IPS-20b (cell line): ENCODE measurements at regions not wholly inside any gene's neighbourhood (a gene's known extent, or its start where the extent isn't known, plus 50 kb on each side); places are given as distances from the start of the nearest gene placed in this dataset.

Experiments used
- H3K27ac ChIP-seq: one replicate; pipeline ENCODE4 v1.5.1; 2013; ENCODE audit warnings: low read length
- H3K27me3 ChIP-seq: 2 replicates; pipeline ENCODE4 v1.6.1; 2013; ENCODE audit warnings: mild to moderate bottlenecking, low read length, inconsistent platforms; ENCODE audit not compliant: insufficient read depth
- H3K36me3 ChIP-seq: 2 replicates; pipeline ENCODE4 v1.6.1; 2013; ENCODE audit warnings: low read depth, mild to moderate bottlenecking, inconsistent platforms, low read length, moderate library complexity; ENCODE audit not compliant: insufficient read depth
- H3K4me1 ChIP-seq: 2 replicates; pipeline ENCODE4 v1.6.1; 2013; ENCODE audit warnings: mild to moderate bottlenecking, control low read depth, inconsistent platforms, low read length, moderate library complexity; ENCODE audit not compliant: insufficient read depth
- H3K4me3 ChIP-seq: 2 replicates; pipeline ENCODE4 v1.5.1; 2013; ENCODE audit warnings: mild to moderate bottlenecking, low read length, inconsistent platforms
- H3K9ac ChIP-seq: 2 replicates; pipeline ENCODE4 v1.6.1; 2013; ENCODE audit warnings: low read depth, mild to moderate bottlenecking, inconsistent platforms, low read length, moderate library complexity
- H3K9me3 ChIP-seq: 2 replicates; pipeline ENCODE4 v1.6.1; 2013; ENCODE audit warnings: mild to moderate bottlenecking, low read depth, low read length, inconsistent platforms; ENCODE audit not compliant: insufficient read depth

DNA sequence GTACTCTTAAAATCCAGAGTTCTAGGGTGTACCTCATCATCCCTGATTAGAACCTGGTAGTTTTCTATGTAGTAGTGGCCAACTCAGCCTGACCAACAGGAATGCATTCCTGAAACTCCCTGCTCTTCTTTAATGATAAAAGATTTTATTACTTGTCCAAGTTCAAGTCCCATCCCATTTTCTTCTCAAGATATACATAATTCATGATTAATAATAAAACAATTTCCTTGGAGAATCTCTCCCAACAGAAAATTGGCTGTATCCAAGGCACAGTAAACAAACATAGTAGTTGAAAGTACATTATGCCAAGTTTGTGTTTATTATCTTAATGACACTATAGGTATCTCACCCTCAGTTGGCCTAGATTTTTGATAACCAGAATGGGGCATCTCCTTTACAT, 714.1 kb upstream of the ADAMTS5 start:
- H3K4me1 ChIP-seq, result no peaks in the 10 kb centered on the region
- no peaks in the 10 kb centered on the region for H3K36me3 ChIP-seq
- no peaks in the 10 kb centered on the region for H3K9me3 ChIP-seq
- no peak overlapping the region for H3K4me3 ChIP-seq
- no peak overlapping the region for H3K9ac ChIP-seq
- H3K27ac ChIP-seq, result no peak overlapping the region
- no peaks in the 10 kb centered on the region for H3K27me3 ChIP-seq

DNA sequence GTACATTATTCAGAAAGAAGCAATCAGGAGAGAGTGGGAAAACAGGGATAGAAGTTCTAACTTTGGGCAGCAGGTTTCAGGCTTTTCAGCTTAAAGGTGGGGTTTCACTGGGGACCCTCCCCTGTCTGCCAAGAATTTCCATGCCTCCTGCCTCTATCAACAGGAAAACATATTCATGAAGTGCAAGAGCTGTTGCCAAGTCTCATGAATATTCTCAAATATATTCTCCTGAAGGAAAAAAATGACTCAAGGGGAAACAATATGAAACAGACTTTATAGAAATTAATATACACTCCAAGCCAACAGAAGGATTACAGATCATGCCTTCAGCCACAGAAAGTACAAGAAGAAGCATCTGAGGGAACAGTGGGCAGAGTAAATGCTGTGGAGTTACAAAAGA, 713.3 kb upstream of the ADAMTS5 start:
- Histone ChIP-seq H3K36me3 (no peaks in the 10 kb centered on the region), H3K4me3 (no peak overlapping the region), H3K9me3 (no peaks in the 10 kb centered on the region), H3K4me1 (no peaks in the 10 kb centered on the region), H3K9ac (no peak overlapping the region), H3K27me3 (no peaks in the 10 kb centered on the region), H3K27ac (no peak overlapping the region)

DNA sequence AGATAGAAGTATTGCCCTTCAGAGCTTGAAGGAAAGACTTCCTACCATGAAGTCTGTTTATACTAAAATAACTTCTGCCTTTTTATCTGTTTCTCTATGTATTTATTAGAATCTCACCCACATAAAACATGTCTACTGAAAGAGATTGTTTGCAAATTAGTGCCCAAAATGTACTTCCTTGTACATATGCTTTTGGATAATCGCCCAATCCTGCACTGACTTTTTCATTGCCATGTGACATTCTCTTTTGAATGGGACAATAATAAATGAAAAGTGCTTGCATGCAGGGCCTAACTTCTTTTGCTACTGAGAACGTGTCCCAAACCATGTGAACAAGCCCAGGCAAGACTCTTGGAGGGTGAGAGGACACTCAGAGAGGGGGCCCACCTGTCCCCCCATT, 711.6 kb upstream of the ADAMTS5 start:
- Histone ChIP-seq H3K27ac (no peak overlapping the region), H3K27me3 (no peaks in the 10 kb centered on the region), H3K4me3 (no peak overlapping the region), H3K9me3 (no peaks in the 10 kb centered on the region), H3K9ac (no peak overlapping the region), H3K4me1 (no peaks in the 10 kb centered on the region), H3K36me3 (no peaks in the 10 kb centered on the region)

DNA sequence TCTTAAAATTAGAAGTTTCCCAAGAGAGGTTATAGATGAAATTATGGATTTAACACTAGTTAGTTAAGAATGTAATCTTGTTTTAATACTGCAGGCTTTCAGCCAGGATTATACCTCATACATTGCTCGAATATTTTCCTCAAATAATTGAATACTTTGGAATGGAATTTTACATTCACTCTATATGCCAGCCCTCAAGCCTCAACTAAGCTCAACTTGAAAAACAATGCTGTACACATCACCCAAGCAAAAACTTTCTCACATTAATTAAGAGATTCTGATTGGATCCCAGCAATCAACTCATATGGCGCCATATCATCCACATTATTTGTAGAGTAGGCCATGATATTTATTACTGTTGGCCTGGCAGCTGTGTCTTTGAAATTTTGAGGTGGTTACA, 710.7 kb upstream of the ADAMTS5 start:
- H3K4me3 ChIP-seq, result no peak overlapping the region
- no peaks in the 10 kb centered on the region for H3K27me3 ChIP-seq
- H3K27ac ChIP-seq, result no peak overlapping the region
- H3K4me1 ChIP-seq, result no peaks in the 10 kb centered on the region
- no peak overlapping the region for H3K9ac ChIP-seq
- H3K9me3 ChIP-seq, result no peaks in the 10 kb centered on the region
- no peaks in the 10 kb centered on the region for H3K36me3 ChIP-seq

DNA sequence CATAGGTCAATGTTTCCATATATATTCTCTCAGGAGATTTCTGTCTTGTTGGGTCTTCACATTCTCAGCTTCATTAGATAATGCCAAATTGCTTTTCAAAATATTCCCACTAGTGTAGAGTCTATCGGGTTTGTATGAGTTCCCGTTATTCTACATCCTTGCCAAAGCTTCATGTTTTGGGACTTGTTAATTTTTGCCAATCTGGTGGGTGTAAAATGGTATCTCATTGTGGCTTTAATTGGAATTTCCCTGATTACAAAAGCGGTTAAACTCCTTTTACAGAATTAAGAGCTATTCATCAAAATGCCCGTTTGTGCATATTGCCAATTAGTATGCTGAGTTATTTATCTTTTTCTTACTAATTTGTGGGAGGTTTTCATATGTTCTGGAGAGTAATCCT, 708.4 kb upstream of the ADAMTS5 start:
- no peaks in the 10 kb centered on the region for H3K27me3 ChIP-seq
- H3K9me3 ChIP-seq, result no peaks in the 10 kb centered on the region
- no peaks in the 10 kb centered on the region for H3K36me3 ChIP-seq
- no peak overlapping the region for H3K9ac ChIP-seq
- no peak overlapping the region for H3K27ac ChIP-seq
- no peaks in the 10 kb centered on the region for H3K4me1 ChIP-seq
- H3K4me3 ChIP-seq, result no peak overlapping the region

DNA sequence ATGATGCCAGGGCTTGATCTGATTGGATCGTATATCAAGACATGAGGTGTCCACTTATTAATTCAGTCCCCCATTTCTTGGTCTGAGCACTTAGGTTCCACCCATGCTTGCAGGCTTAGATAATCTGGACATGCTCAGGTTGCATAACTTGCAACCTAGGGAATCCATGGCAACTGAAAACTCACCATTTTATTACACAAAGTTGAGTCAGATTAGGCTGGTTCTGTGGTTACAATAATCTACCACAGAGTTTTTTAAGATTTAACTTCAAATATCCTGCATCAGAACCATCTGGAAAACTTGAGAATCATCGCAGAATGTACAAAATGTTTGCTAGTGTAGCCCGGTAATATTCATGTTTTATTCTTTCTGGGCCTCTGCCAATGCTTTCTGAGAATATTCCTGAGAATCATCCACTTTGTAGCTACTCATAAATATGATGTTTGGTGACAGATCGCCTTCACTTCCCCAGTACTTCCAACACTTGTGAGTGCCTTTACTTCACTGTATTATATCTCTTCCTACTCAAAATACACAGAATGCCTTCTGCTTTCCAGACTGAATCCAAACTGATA, 707.2 kb upstream of the ADAMTS5 start:
- no peak overlapping the region for H3K4me3 ChIP-seq
- H3K27ac ChIP-seq, result no peak overlapping the region
- H3K9me3 ChIP-seq, result no peaks in the 10 kb centered on the region
- H3K4me1 ChIP-seq, result no peaks in the 10 kb centered on the region
- no peaks in the 10 kb centered on the region for H3K27me3 ChIP-seq
- H3K9ac ChIP-seq, result no peak overlapping the region
- no peaks in the 10 kb centered on the region for H3K36me3 ChIP-seq

DNA sequence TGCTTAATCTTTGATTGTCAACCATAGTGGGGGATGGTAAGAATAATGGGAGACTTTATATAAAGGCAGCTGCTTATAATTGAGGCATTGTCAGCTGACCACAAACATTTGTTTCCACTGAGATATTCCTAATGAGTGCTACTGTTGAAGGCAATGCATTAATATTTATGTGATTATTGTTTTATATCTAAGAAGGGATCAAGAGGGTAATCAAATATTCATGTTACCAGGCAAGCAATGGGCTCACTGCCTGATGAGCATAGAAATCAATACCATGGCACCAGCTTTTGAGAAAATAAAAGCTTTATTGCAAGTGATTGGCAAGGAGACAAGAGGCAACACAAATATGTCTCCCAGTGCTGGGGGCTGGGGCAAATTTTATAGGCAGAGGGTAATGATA, 706.7 kb upstream of the ADAMTS5 start:
- H3K4me1 ChIP-seq, result no peaks in the 10 kb centered on the region
- H3K4me3 ChIP-seq, result no peak overlapping the region
- no peaks in the 10 kb centered on the region for H3K27me3 ChIP-seq
- H3K36me3 ChIP-seq, result no peaks in the 10 kb centered on the region
- H3K9me3 ChIP-seq, result no peaks in the 10 kb centered on the region
- H3K9ac ChIP-seq, result no peak overlapping the region
- H3K27ac ChIP-seq, result no peak overlapping the region

DNA sequence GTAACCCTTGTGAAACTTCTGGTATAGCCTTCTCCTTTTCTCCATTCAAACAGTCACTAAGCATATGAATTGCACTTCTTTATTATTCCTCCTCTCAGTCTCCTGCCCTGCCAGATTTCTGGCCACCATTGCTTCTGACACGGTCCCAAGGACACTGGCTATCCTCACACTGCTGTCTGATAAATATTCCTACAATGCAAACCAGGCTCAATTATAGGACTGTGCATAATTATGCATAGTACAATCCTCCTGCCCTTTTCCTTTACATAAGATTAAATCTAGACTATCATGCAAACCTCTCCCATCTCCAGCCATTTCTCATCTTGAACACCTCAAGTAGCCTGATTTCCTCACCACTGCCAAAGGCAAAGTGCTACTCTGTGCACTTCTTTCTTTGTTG, 704.3 kb upstream of the ADAMTS5 start:
- Histone ChIP-seq H3K27me3 (no peaks in the 10 kb centered on the region), H3K27ac (no peak overlapping the region), H3K4me3 (no peak overlapping the region)

DNA sequence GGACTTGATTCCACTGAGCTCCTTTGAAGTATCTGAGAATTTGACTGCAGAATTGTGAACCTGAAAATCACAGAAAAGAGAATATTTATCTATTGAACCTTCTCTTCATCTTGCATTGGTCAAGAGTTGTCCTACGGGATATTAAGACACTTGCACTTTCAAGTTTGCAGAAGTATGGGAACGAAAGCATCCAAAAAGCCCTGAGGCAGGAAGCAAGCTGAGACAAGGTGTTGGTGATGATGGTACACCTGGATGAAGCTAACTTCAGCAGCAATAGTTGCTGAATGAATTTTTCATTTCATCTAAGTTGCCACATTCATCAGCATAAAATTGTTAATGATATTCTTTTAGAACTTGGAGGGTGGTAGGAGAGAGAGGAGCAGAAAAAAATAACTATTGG, 686.6 kb upstream of the ADAMTS5 start:
- Histone ChIP-seq H3K4me3 (no peak overlapping the region), H3K9me3 (no peaks in the 10 kb centered on the region; the same call in 1 of the 2 replicates), H3K36me3 (no peaks in the 10 kb centered on the region), H3K27me3 (no peaks in the 10 kb centered on the region), H3K27ac (no peak overlapping the region), H3K9ac (no peak overlapping the region), H3K4me1 (no peaks in the 10 kb centered on the region)

More for the DNA sequence above, 704.3 kb upstream of the ADAMTS5 start:
- Histone ChIP-seq H3K9ac (no peak overlapping the region), H3K36me3 (no peaks in the 10 kb centered on the region), H3K4me1 (no peaks in the 10 kb centered on the region), H3K9me3 (no peaks in the 10 kb centered on the region)

DNA sequence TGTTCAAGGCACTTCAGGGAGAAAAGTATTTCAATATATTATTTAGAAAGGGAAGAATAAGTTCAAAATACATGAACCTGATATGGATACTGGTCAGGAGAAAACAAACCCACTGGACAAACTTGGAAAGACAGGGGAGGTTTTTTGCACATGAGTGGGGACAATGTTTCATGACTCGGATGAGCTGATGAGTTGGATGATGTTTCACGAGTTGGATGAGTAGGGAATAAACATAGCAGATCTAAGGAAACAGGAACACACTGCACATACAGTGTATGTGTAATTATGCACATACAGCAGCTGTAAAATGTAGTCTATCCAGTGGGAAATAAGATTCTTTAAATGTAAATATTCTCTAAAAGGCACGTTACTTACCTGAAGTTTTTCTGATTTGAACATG, 682.9 kb upstream of the ADAMTS5 start:
- no peaks in the 10 kb centered on the region; the same call in 1 of the 2 replicates for H3K9me3 ChIP-seq
- no peaks in the 10 kb centered on the region for H3K27me3 ChIP-seq
- H3K36me3 ChIP-seq, result no peaks in the 10 kb centered on the region
- no peak overlapping the region for H3K27ac ChIP-seq
- H3K9ac ChIP-seq, result no peak overlapping the region
- H3K4me1 ChIP-seq, result no peaks in the 10 kb centered on the region
- H3K4me3 ChIP-seq, result no peak overlapping the region

DNA sequence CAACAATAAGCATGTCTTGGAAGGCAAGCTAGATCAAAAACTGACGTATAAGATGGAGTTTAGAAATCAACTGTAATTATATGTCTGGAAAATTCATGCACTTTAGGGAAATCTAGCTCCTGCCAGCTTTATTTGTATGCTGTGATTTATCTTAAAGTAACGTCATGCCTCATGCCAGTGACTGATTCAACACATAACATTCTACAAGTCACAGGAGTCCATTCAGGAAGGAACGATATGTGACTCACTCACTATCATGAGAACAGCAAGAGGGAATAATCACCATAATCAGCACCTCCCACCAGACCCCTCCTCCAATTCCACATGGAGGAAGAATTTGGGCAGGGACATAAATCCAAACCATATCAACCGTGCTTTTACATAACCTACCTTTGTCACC, 682.4 kb upstream of the ADAMTS5 start:
- no peaks in the 10 kb centered on the region for H3K36me3 ChIP-seq
- no peaks in the 10 kb centered on the region for H3K27me3 ChIP-seq
- H3K27ac ChIP-seq, result no peak overlapping the region
- no peak overlapping the region for H3K4me3 ChIP-seq
- H3K9ac ChIP-seq, result no peak overlapping the region
- H3K9me3 ChIP-seq, result no peaks in the 10 kb centered on the region; the same call in 1 of the 2 replicates
- H3K4me1 ChIP-seq, result no peaks in the 10 kb centered on the region

DNA sequence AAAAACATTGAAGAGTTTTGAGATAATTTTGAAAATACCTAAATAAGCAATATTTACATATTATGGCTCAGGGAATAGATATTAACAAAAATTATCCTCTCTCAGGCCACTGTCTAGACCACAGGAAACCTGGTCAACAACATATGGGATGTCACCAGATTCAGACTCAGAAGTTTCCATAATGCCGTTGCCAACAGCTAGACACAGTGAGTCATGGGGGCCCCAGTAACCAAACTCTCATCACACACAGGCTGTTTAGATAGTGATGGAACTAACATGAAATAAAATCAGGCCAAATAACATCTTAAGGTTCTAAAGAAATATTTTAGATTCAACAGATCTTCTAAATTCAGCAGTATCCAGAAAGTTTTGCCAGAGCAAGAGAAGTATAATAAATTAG, 681.7 kb upstream of the ADAMTS5 start:
- no peaks in the 10 kb centered on the region for H3K36me3 ChIP-seq
- H3K9ac ChIP-seq, result no peak overlapping the region
- no peaks in the 10 kb centered on the region for H3K27me3 ChIP-seq
- no peak overlapping the region for H3K27ac ChIP-seq
- no peak overlapping the region for H3K4me3 ChIP-seq
- no peaks in the 10 kb centered on the region for H3K4me1 ChIP-seq
- H3K9me3 ChIP-seq, result no peaks in the 10 kb centered on the region; the same call in 1 of the 2 replicates
